BE2C (cell line): ENCODE measurements at regions not wholly inside any gene's neighbourhood (a gene's known extent, or its start where the extent isn't known, plus 50 kb on each side); places are given as distances from the start of the nearest gene placed in this dataset.

Experiments used
- DNase-seq: peaks from one replicate; pipeline ENCODE4 v3.0.0-alpha.2; 2020
- H3K27me3 ChIP-seq: fragments of 250-450 bp; sonication (Bioruptor Pico); 2 replicates; pipeline ENCODE4 v1.5.1; 2020; ENCODE audit warnings: mild to moderate bottlenecking
- H3K36me3 ChIP-seq: fragments of 250-450 bp; sonication (Bioruptor Pico); 2 replicates; pipeline ENCODE4 v1.5.1; 2020; ENCODE audit warnings: mild to moderate bottlenecking
- H3K4me1 ChIP-seq: fragments of 250-450 bp; sonication (Bioruptor Pico); 2 replicates; pipeline ENCODE4 v1.5.1; 2020
- H3K4me3 ChIP-seq: 2 replicates; pipeline ENCODE4 v1.5.1; 2011; ENCODE audit warnings: low read depth, low read length
- H3K9me3 ChIP-seq: fragments of 250-450 bp; sonication (Bioruptor Pico); 2 replicates; pipeline ENCODE4 v1.5.1; 2020
- TF ChIP-seq, protein P1 (sequence below): IDR thresholded peaks from 2 replicates; pipeline ENCODE4 v1.5.1; 2012; ENCODE audit warnings: mild to moderate bottlenecking, low read depth, low read length

DNA sequence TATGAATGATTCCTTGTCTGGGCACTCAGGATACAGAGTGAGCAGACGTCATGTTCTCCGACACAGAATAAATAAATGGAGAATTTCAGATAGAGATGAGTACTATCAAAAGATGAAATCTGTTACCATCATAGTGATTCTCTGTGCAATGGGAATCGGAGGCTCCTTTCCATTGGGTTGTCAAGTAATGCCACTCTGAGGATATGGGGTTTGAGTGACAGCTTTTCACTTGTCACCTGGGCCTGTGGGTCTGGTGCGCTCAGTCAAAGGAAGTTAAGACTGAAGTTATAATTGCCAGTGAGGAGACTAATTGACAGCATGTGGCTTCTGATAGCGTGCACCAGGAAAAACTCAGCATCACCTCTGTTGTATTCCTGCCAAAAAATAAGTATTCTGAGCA lies 387.2 kb downstream of the SOX11 start:
- Histone ChIP-seq H3K36me3 (no peaks in the 10 kb centered on the region), H3K4me1 (no peaks in the 10 kb centered on the region), H3K4me3 (no peak overlapping the region), H3K27me3 (no peaks in the 10 kb centered on the region), H3K9me3 (no peaks in the 10 kb centered on the region; the same call in 1 of the 2 replicates)
- TF ChIP-seq, protein P1, sequence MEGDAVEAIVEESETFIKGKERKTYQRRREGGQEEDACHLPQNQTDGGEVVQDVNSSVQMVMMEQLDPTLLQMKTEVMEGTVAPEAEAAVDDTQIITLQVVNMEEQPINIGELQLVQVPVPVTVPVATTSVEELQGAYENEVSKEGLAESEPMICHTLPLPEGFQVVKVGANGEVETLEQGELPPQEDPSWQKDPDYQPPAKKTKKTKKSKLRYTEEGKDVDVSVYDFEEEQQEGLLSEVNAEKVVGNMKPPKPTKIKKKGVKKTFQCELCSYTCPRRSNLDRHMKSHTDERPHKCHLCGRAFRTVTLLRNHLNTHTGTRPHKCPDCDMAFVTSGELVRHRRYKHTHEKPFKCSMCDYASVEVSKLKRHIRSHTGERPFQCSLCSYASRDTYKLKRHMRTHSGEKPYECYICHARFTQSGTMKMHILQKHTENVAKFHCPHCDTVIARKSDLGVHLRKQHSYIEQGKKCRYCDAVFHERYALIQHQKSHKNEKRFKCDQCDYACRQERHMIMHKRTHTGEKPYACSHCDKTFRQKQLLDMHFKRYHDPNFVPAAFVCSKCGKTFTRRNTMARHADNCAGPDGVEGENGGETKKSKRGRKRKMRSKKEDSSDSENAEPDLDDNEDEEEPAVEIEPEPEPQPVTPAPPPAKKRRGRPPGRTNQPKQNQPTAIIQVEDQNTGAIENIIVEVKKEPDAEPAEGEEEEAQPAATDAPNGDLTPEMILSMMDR, result no peak
- no peak for DNase-seq

DNA sequence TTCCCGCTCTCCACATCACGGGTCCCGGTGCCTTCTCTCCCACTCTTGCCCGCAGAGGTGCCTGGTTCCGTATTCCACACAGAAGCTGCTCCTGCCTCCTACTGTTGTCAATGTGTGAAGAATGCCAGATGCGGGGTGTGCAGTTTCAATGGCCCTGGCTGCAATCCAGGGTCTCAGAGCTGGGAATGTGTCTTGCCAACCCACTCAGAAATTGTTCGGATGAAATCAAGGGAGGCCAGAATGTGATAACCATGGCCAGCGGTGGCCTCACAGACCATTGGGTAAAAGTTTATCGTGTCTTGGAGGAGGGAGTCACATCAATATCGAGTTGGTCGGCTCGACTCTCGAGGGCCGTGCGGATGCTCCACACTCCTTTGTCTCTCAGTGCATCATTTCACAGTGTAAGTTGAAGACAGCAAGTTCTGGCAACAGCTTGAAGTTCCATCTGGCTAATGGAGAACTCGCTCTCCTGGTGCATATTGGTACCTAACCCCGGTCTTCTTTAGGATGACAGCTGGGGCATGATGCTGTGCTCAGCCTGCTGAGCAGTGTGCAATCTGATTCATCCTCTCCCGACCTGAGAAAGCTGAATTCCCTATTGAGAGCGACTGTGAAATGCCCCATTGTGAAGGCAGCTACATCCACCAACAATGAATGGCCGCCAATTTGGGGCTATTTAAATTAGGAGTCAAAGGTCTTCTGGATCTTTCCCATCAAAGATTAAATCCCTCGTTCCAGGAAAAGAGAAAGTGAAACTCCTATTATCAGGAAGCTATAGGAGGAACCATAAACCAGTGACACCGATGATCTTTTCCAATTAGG lies 389.0 kb downstream of the SOX11 start:
- H3K9me3 ChIP-seq, result no peaks in the 10 kb centered on the region; the same call in 1 of the 2 replicates
- TF ChIP-seq, protein P1, result no peak
- no peak overlapping the region for H3K4me3 ChIP-seq
- H3K4me1 ChIP-seq, result no peaks in the 10 kb centered on the region
- no peaks in the 10 kb centered on the region for H3K36me3 ChIP-seq
- no peaks in the 10 kb centered on the region for H3K27me3 ChIP-seq
- no peak for DNase-seq

- no peak overlapping the region for H3K4me3 ChIP-seq
- no peaks in the 10 kb centered on the region for H3K36me3 ChIP-seq
- no peak for DNase-seq
- no peaks in the 10 kb centered on the region for H3K4me1 ChIP-seq
- no peaks in the 10 kb centered on the region for H3K27me3 ChIP-seq
- TF ChIP-seq, protein P1, result no peak
- H3K9me3 ChIP-seq, result no peaks in the 10 kb centered on the region; the same call in 1 of the 2 replicates
Observed at GRCh38 chr2:6081955-6082624, 389.9 kb downstream of the SOX11 start.

GRCh38 chr2:6082625-6083018 lies 390.4 kb downstream of the SOX11 start:
- no peaks in the 10 kb centered on the region for H3K36me3 ChIP-seq
- H3K9me3 ChIP-seq, result no peaks in the 10 kb centered on the region; the same call in 1 of the 2 replicates
- DNase-seq, result no peak
- no peaks in the 10 kb centered on the region for H3K27me3 ChIP-seq
- TF ChIP-seq, protein P1, result no peak
- H3K4me3 ChIP-seq, result no peak overlapping the region
- H3K4me1 ChIP-seq, result no peaks in the 10 kb centered on the region

- Histone ChIP-seq H3K36me3 (no peaks in the 10 kb centered on the region), H3K4me1 (no peaks in the 10 kb centered on the region), H3K4me3 (no peak overlapping the region), H3K27me3 (no peaks in the 10 kb centered on the region), H3K9me3 (no peaks in the 10 kb centered on the region; the same call in 1 of the 2 replicates)
- DNase-seq, result no peak
- TF ChIP-seq, protein P1, result no peak
Observed at GRCh38 chr2:6083136-6083535, 391.0 kb downstream of the SOX11 start.

- H3K4me1 ChIP-seq, result no peaks in the 10 kb centered on the region
- no peaks in the 10 kb centered on the region for H3K36me3 ChIP-seq
- TF ChIP-seq, protein P1, result no peak
- no peaks in the 10 kb centered on the region for H3K27me3 ChIP-seq
- H3K4me3 ChIP-seq, result no peak overlapping the region
- no peak for DNase-seq
- H3K9me3 ChIP-seq, result no peaks in the 10 kb centered on the region; the same call in 1 of the 2 replicates
Observed at GRCh38 chr2:6089474-6089873, 397.3 kb downstream of the SOX11 start.
